ENCODE measurements at regions not wholly inside any gene's neighbourhood (a gene's known extent, or its start where the extent isn't known, plus 50 kb on each side); places are given as distances from the start of the nearest gene placed in this dataset.

DNA sequence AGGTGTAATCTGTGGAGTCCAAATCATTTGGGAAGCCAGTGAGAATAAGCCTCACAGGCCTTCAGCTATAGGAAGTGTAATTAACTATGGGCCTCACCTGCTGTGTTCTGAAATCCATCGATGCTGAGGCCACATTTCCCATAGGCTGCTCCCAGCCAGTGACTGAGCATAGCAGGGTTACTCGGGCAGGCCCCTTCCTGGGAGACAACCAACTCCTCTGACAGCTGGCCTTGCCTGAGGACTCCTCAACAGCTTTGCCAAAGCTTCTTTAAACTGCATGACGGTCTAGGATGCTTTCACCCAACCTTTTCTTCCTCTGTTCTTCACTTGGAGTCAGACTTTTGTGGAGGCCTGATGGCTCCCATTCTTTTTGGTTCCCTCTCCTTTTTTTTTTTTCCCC is 63.8 kb upstream of the SMNDC1 start:
- TF ChIP-seq, protein P1, sequence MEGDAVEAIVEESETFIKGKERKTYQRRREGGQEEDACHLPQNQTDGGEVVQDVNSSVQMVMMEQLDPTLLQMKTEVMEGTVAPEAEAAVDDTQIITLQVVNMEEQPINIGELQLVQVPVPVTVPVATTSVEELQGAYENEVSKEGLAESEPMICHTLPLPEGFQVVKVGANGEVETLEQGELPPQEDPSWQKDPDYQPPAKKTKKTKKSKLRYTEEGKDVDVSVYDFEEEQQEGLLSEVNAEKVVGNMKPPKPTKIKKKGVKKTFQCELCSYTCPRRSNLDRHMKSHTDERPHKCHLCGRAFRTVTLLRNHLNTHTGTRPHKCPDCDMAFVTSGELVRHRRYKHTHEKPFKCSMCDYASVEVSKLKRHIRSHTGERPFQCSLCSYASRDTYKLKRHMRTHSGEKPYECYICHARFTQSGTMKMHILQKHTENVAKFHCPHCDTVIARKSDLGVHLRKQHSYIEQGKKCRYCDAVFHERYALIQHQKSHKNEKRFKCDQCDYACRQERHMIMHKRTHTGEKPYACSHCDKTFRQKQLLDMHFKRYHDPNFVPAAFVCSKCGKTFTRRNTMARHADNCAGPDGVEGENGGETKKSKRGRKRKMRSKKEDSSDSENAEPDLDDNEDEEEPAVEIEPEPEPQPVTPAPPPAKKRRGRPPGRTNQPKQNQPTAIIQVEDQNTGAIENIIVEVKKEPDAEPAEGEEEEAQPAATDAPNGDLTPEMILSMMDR (IDR thresholded peaks at IDR 0.05): no peak

DNA sequence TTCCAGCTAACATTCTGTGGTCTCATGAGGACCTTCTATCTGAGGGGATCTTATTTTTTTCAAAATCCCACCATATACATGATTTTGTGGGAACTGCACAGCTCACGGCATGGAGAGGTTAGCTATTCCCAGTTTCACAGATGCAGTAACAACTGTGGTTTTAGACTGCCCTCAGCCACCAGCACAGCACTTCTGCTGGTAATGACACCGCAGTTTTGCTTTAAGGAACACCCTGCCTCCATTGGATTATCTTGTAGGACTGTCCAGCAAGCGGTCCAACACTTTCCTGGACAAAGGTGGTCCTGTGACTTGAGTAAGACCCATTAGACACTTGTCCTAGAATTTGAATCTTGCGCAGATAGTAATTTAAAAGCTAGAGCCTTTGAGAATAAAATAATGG is 65.3 kb upstream of the SMNDC1 start:
- TF ChIP-seq, protein P1 (IDR thresholded peaks at IDR 0.05): no peak

DNA sequence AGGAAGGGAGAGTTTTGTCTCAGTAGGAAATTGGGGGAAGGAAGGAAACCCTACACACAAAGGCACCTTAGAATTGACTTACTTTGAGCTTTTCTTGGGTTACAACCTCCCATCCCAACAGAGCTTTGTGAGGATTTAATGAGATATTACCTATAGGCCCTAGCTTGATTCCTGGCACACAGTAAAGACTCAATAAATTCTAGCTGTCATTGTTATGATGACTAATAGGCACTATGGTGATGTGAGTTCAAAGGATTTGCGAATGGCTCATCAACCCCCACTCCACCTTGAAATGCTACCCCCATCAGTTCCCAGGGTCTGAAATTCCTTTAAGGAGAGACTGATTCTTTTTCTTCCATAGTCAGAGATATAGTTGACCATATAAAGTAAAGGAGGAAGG is 67.9 kb upstream of the SMNDC1 start:
- TF ChIP-seq, protein P1 (IDR thresholded peaks at IDR 0.05): no peak

DNA sequence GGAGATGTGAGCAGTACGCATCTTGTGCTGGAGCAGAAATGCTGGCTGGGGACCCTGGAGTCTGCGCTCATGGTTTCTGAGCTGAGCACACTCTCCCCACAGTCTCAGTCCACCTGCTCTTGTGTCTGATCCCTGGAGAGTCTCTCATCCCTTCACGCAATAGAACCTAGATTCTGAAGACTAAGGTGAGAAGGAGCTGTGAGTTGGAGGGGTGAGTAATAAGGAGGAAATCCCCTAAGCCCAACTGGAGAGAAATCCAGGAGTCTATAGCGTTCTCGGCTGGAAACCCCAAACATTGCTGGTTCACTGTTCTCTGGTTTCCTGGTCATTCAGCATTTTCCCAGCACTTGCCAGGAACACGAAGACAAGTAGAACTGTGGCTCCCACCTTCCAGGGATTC is 68.3 kb upstream of the SMNDC1 start:
- TF ChIP-seq, protein P1 (IDR thresholded peaks at IDR 0.05): no peak

DNA sequence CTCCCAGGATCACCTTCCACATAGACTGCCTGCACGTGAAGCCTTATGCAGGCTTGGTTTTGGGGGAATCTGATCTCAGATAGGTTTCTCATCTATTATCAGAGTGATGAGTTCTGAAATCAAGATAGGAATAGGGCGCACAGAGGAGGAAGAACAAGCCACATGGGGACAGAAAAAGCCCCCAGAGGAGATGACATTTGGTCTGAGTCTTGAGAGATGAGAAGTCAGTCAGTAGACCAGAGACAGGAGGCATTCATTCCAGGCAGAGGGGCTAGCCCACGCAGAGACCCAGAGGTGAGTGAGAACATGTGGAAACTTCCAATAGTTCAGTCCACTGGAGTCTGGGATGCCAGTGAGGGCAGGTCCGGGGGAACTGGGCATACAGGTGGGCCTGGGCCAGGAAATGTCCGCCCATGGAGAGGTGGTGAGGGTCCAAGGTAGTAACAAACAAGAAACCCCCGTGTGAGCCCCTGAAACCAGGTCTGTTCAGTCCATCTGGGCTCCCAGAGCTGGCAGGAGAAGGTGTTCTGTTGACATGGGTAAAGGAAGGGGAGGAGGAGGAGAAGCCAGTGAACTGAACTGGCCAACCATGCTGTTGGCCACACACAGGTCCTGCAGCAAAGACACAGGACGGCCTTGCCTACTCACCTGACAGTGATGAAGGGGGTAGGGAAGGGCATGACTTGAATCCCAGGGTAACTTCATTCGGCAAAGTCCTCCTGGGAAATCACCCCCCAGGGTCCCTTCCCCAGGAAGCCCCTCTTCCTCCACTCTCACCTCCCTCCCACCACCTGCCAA is 69.3 kb upstream of the SMNDC1 start:
- TF ChIP-seq, protein P1 (IDR thresholded peaks at IDR 0.05): no peak

DNA sequence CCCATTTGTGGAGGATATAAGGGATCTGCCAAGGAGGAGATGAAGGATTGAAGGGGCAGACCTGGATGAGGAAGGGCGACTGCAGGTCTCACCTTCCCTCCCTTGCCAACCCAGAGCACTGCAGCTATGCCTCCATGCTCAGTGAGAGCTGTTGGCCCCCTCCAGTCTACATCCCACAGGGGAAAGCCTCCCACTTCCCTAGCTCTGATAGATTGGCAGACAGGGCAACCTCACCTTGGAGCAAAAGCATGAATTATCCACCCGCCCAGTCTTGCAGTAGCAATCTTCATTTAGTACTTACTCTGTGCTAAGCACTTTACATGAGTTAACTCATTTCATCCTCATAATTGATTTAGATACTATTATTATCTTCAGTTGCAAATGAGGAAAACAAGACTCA is 70.4 kb upstream of the SMNDC1 start:
- TF ChIP-seq, protein P1 (IDR thresholded peaks at IDR 0.05): no peak

DNA sequence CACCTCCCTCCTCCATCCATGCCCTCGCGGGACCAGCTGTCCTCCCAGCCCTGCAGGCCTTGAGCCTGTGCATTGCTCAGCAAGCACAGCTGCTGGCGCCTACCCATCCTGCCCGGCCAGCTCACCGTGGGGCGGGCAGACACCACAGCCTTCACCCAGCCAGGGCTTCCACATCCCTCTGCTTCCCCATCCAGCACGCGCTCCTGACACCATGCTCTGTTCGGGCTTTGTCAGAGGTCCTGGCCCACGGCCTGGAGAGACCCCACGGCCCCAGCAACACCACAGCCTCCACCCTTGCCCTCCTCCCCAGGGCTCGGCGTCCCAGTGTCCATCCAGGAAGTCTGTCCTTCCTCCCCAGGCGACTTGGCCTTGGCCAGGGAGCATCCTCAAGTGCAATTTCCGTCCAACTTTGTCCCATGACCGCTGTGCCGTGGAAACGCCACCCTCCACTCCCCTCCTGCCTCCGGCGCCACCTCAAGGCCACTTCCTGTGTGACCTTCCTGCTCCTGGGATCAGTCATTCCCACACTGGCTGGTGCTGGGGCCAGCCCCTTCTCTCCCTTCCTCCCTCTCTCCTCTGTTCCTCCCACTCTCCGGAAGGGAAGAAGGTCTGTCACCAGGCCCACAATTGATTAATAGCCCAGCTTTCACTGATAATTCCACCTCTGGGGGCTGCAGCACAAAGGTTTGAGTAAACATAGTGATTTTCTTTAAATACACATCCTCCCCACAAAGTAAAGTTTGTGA is 71.5 kb upstream of the SMNDC1 start:
- TF ChIP-seq, protein P1 (IDR thresholded peaks at IDR 0.05): no peak

Data from LNCAP (cell line).